ENCODE measurements at regions not wholly inside any gene's neighbourhood (a gene's known extent, or its start where the extent isn't known, plus 50 kb on each side); places are given as distances from the start of the nearest gene placed in this dataset.
A peak's percentile ranks its signal among the peaks of the same experiment; 100 is the strongest.

DNA sequence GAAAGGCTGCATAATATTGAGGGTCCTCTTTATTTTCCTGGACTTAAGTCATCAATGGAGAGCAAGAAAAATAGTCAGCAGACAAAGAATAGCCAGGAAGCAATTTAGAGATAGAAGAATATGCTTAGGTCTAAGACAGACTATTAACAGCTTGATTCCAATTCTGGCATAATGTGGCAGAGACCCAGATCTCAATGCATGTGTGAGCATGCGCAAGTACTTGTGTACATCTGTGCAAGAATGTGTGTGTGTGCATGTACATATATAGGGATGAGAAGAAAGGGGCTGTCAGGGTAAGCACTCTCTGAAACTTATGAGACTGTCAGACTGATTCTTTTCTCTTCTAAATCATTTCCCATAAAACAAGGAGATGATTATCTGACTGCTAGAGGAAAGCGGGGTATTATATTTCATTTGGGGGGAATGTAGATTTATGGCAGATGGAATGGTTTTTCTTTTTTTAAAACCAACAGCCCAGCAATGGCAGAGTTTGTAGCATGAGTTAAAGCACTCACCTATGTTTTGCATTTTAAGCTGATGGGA, 381.3 kb upstream of the SPRED2 start:
- DNase-seq (ENCODE audit: low spot score in 2 of 2) (no peak), ATAC-seq (no peak)
- H3K36me3 Mint-ChIP-seq: no peaks in the 10 kb centered on the region
- no peaks in the 10 kb centered on the region for H3K9me3 Mint-ChIP-seq
- no peak overlapping the region for H3K27ac Mint-ChIP-seq

DNA sequence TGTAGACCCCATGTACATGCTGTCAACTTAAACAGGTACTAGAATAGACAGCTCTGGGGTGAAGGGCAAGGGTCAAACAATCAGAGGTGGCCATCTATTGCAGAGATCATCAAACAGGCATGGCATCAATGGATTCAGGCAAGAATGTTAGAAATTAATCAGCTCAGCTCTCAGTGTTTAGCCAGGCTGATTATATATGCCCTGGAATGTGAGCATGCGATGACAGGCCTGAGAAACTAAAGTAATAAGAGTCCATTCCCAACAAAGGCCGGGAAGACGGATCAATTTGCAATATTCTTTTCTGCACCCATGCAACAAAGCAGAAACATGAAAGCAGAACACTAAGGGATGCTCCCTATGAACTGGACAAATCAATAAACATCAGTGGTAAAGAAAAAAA, 380.5 kb upstream of the SPRED2 start:
- peaks cover 0 to 7% of the 10 kb centered on the region in 2 donors for H3K9me3 Mint-ChIP-seq
- DNase-seq (ENCODE audit: low spot score in 2 of 2) (no peak), ATAC-seq (no peak)
- no peaks in the 10 kb centered on the region for H3K36me3 Mint-ChIP-seq
- no peak overlapping the region for H3K27ac Mint-ChIP-seq

DNA sequence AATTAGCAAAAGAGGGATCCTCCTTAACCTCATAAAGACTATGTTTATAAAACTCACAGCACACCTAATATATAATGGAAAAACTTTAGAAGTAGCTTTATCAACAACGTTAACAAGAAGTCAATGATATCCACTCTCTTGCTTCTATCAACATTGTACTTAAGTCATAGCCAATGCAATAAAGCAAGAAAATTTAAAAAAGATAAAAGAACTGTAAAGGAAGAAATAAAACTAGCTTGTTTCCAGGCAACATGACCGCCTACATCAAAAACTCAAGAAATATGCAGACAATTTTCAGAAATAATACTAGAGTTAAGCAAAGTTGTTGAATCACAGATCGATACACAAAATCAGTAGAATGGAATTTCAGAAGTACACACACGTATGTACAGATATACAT, 375.5 kb upstream of the SPRED2 start:
- H3K27ac Mint-ChIP-seq: no peak overlapping the region
- ATAC-seq (no peak), DNase-seq (ENCODE audit: low spot score in 2 of 2) (no peak)
- H3K36me3 Mint-ChIP-seq: no peaks in the 10 kb centered on the region
- peaks cover 9 to 23% of the 10 kb centered on the region in 2 donors for H3K9me3 Mint-ChIP-seq

GRCh38 chr2:65804777-65805176, 372.4 kb upstream of the SPRED2 start:
- Mint-ChIP-seq H3K27ac (no peak overlapping the region), H3K9me3 (peaks cover 9 to 23% of the 10 kb centered on the region in 2 donors), H3K36me3 (no peaks in the 10 kb centered on the region)
- ATAC-seq (no peak), DNase-seq (ENCODE audit: low spot score in 2 of 2) (no peak)

DNA sequence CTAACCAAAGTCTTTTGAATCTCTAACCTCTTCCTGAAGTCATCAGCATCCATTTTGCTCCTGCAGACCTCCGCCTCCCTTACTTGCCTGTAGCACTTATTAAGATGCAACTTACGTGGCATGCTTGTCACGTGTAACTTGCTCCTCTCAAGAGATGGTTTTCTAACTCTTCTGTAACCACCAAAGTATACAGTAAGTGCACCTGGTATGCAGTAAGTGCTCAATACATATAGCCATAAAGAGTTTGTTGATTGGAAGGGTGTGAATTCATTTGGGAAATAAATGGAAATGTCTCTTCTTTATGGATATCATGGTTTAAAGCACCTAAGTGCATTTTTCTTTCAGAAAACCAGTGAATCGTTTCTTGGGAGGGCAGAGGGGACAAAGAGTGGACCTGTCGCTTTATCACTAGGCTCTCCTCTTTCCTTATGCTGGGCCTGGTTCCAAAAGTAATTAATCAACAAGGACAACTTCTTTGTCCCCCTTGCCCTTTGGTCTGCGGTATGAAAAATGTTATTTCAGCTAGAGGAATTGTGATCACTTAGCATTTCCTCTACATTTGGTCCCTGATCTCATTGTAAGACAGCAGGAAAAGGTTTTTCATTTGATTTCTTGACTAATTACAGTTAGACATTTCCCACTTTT, 370.0 kb upstream of the SPRED2 start:
- DNase-seq (ENCODE audit: low spot score in 2 of 2) (no peak), ATAC-seq (no peak)
- Mint-ChIP-seq H3K27ac (no peak overlapping the region), H3K9me3 (peaks cover 8 to 13% of the 10 kb centered on the region in 2 donors), H3K36me3 (no peaks in the 10 kb centered on the region)

GRCh38 chr2:65800998-65801397, 368.6 kb upstream of the SPRED2 start:
- Mint-ChIP-seq H3K9me3 (peaks cover 6 to 8% of the 10 kb centered on the region in 2 donors), H3K27ac (peak overlapping the region in 1 of 2 donors; percentile 59), H3K36me3 (no peaks in the 10 kb centered on the region)
- DNase-seq (ENCODE audit: low spot score in 2 of 2): no peak
- ATAC-seq: no peak

GRCh38 chr2:65799141-65799854, 366.9 kb upstream of the SPRED2 start:
- Mint-ChIP-seq H3K36me3 (no peaks in the 10 kb centered on the region), H3K27ac (no peak overlapping the region), H3K9me3 (no peaks in the 10 kb centered on the region)
- ATAC-seq (no peak), DNase-seq (ENCODE audit: low spot score in 2 of 2) (no peak)

GRCh38 chr2:65798641-65799040, 366.2 kb upstream of the SPRED2 start:
- Mint-ChIP-seq H3K27ac (no peak overlapping the region), H3K36me3 (no peaks in the 10 kb centered on the region), H3K9me3 (no peaks in the 10 kb centered on the region)
- DNase-seq (ENCODE audit: low spot score in 2 of 2): no peak
- no peak for ATAC-seq

GRCh38 chr2:65794994-65795393, 362.6 kb upstream of the SPRED2 start:
- Mint-ChIP-seq H3K36me3 (no peaks in the 10 kb centered on the region), H3K9me3 (no peaks in the 10 kb centered on the region), H3K27ac (no peak overlapping the region)
- no peak for ATAC-seq
- DNase-seq (ENCODE audit: low spot score in 2 of 2): no peak

DNA sequence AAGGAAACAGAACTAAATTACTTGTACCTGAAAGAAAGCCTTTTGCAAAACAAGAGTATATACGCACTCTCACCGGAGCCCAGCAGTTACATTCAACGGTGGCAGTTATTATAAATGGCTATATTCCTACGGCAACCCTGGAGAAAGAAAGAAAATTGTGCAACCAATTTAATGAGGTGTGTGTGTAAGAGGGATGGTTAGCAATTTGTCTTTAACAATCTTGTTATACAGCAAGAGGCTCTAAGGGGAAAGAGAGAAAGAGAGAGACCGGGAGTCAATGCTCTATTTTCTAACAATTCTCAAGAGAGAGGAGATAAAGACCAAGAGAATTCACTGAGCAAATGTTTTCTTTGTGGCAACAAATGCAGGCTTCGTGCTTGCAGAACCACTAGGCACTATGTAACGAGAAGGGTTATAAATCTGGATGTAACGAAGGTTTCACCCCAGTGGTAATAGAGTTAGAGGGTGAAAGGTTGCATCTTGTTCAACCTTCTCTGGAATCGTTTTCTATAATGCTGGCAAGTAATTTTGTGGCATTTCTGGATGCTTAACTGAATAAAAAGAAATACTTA, 359.1 kb upstream of the SPRED2 start:
- ATAC-seq (no peak), DNase-seq (ENCODE audit: low spot score in 2 of 2) (no peak)
- no peak overlapping the region for H3K27ac Mint-ChIP-seq
- no peaks in the 10 kb centered on the region for H3K36me3 Mint-ChIP-seq
- peaks cover 0 to 4% of the 10 kb centered on the region in 2 donors for H3K9me3 Mint-ChIP-seq

DNA sequence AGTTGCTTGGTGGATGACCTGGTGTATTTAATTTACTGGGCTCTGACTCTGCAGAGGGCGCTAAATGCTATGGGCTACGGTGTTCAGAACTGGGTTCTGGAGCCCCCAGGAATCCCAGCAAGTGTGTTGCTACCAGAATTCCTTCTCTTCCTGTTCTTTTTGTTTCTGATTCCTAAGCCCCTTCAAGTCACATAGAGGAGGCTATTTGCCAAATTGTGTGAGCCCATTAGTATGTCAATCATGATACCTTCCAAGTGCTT, 358.2 kb upstream of the SPRED2 start:
- ATAC-seq: no peak
- no peak overlapping the region for H3K27ac Mint-ChIP-seq
- DNase-seq (ENCODE audit: low spot score in 2 of 2): no peak
- no peaks in the 10 kb centered on the region for H3K36me3 Mint-ChIP-seq
- peaks cover 0 to 4% of the 10 kb centered on the region in 2 donors for H3K9me3 Mint-ChIP-seq

GRCh38 chr2:65789923-65790675, 357.7 kb upstream of the SPRED2 start:
- H3K9me3 Mint-ChIP-seq: peaks cover 0 to 4% of the 10 kb centered on the region in 2 donors
- H3K27ac Mint-ChIP-seq: no peak overlapping the region
- H3K36me3 Mint-ChIP-seq: no peaks in the 10 kb centered on the region

DNA sequence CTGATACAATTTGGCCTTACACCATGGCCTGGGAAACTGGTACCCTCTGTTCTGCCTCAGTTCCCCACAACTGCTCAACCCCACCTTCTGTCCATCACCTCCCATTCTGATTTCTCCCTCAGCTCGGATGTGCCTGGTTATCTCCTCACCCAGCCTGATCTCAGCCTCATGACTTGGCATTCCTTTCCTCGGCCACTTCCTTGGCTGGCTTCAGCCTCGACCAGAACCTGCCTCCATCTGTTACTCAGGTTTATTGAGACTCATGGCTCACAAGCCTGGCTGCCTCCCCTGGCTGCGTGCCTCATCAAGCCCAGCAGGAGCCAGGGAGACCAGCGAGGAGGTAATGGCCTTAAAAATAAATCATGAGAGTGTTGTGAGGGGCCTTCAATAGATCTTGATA, 356.2 kb upstream of the SPRED2 start:
- DNase-seq (ENCODE audit: low spot score in 2 of 2) (no peak), ATAC-seq (no peak)
- H3K27ac Mint-ChIP-seq: no peak overlapping the region
- no peaks in the 10 kb centered on the region for H3K36me3 Mint-ChIP-seq
- H3K9me3 Mint-ChIP-seq: peaks cover 0 to 4% of the 10 kb centered on the region in 2 donors

More at GRCh38 chr2:65789923-65790675, 357.7 kb upstream of the SPRED2 start:
- DNase-seq (ENCODE audit: low spot score in 2 of 2) (no peak), ATAC-seq (no peak)

- H3K27ac Mint-ChIP-seq: no peak overlapping the region
- DNase-seq (ENCODE audit: low spot score in 2 of 2): no peak
- no peak for ATAC-seq
- peaks cover 0 to 4% of the 10 kb centered on the region in 2 donors for H3K9me3 Mint-ChIP-seq
- no peaks in the 10 kb centered on the region for H3K36me3 Mint-ChIP-seq
Measured at GRCh38 chr2:65786765-65787164, 354.4 kb upstream of the SPRED2 start.

DNA sequence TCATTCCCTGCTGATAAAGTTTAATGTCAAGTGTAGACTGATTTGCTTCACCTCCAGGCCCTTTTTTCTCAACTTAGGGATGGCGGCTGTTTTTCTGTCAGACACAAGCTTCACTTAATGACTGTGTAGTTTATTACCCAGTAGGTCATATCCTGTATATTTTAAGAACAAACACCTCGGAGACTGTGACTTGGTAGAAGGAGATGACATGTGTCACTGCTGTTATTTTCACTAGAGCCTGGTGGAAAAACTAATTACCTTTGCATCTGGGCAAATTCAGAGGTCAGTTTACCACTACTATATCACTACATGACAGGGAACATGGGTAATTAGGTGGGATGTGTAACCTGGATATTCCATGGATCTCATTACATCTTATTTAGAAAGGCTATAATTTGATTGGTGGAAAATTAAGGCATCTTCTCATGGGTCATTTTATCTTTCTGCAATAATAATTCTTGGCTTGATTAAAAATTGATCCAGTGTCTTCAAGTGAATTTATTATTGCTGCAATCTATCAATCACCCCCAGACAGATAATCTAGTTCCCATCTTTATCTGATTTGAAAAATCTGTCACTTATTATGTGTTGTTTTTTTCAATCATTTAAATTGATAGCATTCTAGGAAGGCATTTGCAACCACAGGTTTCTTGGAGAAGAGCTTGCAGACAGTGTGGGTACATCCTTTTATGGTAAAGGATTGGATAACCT, 353.8 kb upstream of the SPRED2 start:
- no peaks in the 10 kb centered on the region for H3K36me3 Mint-ChIP-seq
- H3K9me3 Mint-ChIP-seq: peaks cover 0 to 4% of the 10 kb centered on the region in 2 donors
- DNase-seq (ENCODE audit: low spot score in 2 of 2) (no peak), ATAC-seq (no peak)
- no peak overlapping the region for H3K27ac Mint-ChIP-seq

GRCh38 chr2:65782996-65783650, 350.7 kb upstream of the SPRED2 start:
- DNase-seq (ENCODE audit: low spot score in 2 of 2) (no peak), ATAC-seq (no peak)
- H3K9me3 Mint-ChIP-seq: peaks cover 0 to 4% of the 10 kb centered on the region in 2 donors
- no peak overlapping the region for H3K27ac Mint-ChIP-seq
- H3K36me3 Mint-ChIP-seq: no peaks in the 10 kb centered on the region

All from activated naive CD4-positive, alpha-beta T cell treated with anti-CD3 and anti-CD28 coated beads, Interleukin-2, amount 50 U/mL, for 72 hours (primary cell).